ENCODE measurements at regions not wholly inside any gene's neighbourhood (a gene's known extent, or its start where the extent isn't known, plus 50 kb on each side); places are given as distances from the start of the nearest gene placed in this dataset.

DNA sequence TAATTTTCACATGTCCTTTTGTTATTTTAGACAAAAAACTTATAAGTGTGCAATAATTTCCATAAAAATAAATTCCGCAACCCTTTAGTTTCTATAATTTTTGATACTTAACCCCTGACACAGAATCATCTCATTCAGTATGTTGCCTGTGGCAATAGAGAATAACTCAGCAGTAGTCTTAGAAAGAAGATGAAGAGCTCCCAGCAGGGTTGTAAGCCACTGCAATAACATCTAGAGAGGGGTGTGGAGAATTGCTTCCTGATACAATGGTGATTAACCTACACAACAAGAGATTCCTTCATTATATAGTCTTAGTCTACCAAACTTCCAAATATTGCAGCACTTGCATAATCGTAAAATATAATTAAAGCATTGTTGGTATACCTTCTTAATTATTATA is 118.9 kb downstream of the TMX3 start:
- Histone ChIP-seq H2BK120ac (replicated peaks; ENCODE audit: low read depth, low read length) (no peak overlapping the region), H3K4me1 (replicated peaks in 1 of 4; ENCODE audit: control insufficient read depth in 3 of 4, insufficient read depth in 4 of 4, low read length in 3 of 4) (no peaks in the 10 kb centered on the region), H2BK20ac (ENCODE audit: low read length) (no peak overlapping the region), H3K27ac (ENCODE audit: low read depth, low read length) (no peak overlapping the region), H2AK5ac (ENCODE audit: low read depth, low read length) (no peak overlapping the region), H4K8ac (ENCODE audit: extremely low read depth, insufficient read depth, low read length) (no peak overlapping the region), H3K9ac (replicated peaks in 1 of 4; ENCODE audit: extremely low read depth in 1 of 4, low read depth in 3 of 4, low read length in 3 of 4) (no peak overlapping the region), H3K4ac (replicated peaks; ENCODE audit: insufficient read length, low read depth, low read length) (no peak overlapping the region), H2BK12ac (ENCODE audit: low read depth, low read length) (no peak overlapping the region), H3K4me2 (ENCODE audit: insufficient read depth in 1 of 2, low read depth in 2 of 2, low read length in 2 of 2) (no peak overlapping the region), H3K27me3 (replicated peaks in 1 of 4; ENCODE audit: control insufficient read depth in 3 of 4, extremely low read depth in 1 of 4, insufficient read depth in 3 of 4, low read length in 3 of 4) (no peaks in the 10 kb centered on the region), H3K79me1 (ENCODE audit: low read depth, low read length) (no peaks in the 10 kb centered on the region), H4K5ac (ENCODE audit: insufficient read length, low read depth, low read length) (no peak overlapping the region), H2AFZ (ENCODE audit: low read length) (no peak overlapping the region), H4K20me1 (replicated peaks in 1 of 2; ENCODE audit: control insufficient read depth in 1 of 2, insufficient read depth in 2 of 2, low read length in 2 of 2) (no peaks in the 10 kb centered on the region), H3K4me3 (ENCODE audit: extremely low read depth in 1 of 4, insufficient read depth in 2 of 4, low read depth in 3 of 4, low read length in 4 of 4) (no peak overlapping the region), H2BK5ac (ENCODE audit: low read depth, low read length) (no peak overlapping the region), H3K23me2 (ENCODE audit: low read depth, low read length) (no peaks in the 10 kb centered on the region; the same call in 1 of the 2 replicates), H2BK15ac (ENCODE audit: low read length) (no peak overlapping the region), H3K56ac (replicated peaks; ENCODE audit: insufficient read length, low read depth, low read length) (no peak overlapping the region), H3K36me3 (ENCODE audit: control insufficient read depth in 2 of 4, insufficient read depth in 4 of 4, low read length in 3 of 4) (no peaks in the 10 kb centered on the region), H3K9me3 (ENCODE audit: insufficient read depth in 2 of 2, low read depth in 1 of 2, low read length in 1 of 2) (no peaks in the 10 kb centered on the region), H3K23ac (ENCODE audit: insufficient read length) (no peak overlapping the region), H3K14ac (ENCODE audit: insufficient read length) (no peak overlapping the region), H4K91ac (replicated peaks; ENCODE audit: insufficient read length, low read length) (no peak overlapping the region), H3K79me2 (ENCODE audit: control insufficient read depth in 1 of 2, insufficient read depth in 2 of 2, low read length in 2 of 2) (no peaks in the 10 kb centered on the region), H3K18ac (ENCODE audit: extremely low read depth, low read length) (no peak overlapping the region)
- no peak for DNase-seq (ENCODE audit: low read depth in 1 of 2, low spot score in 2 of 2)
- no peak for FAIRE-seq
- no peak for TF ChIP-seq ASH2L (IDR thresholded peaks at IDR 0.05; ENCODE audit: low read length)
- ChIA-PET POLR2A (ENCODE audit: partially characterized antibody) (no interaction called here), CTCF (ENCODE audit: partially characterized antibody) (no interaction called here)
- WGBS, 2 experiments (ENCODE audit: extremely low coverage in 1 of 2, insufficient coverage in 1 of 2, insufficient read length in 1 of 2, insufficient replicate concordance in 2 of 2, low coverage in 1 of 2, low lambda C conversion rate in 2 of 2, missing lambda C conversion rate in 1 of 2) = 88% methylated on average over 2 of the region's 2 CpGs; no CpG with 5 or more reads in 1 of the 2 experiments
